Uterus (tissue), 2 donors: ENCODE measurements at regions not wholly inside any gene's neighbourhood (a gene's known extent, or its start where the extent isn't known, plus 50 kb on each side); places are given as distances from the start of the nearest gene placed in this dataset.

Experiments used
- CTCF ChIP-seq, 4 experiments: fragments of 200-600 bp in 2 of 4; fragments of 450-650 bp in 2 of 4; sonication (generic) in 2 of 4; IDR thresholded peaks; one replicate each; pipeline ENCODE4 v1.5.1; 2016 to 2019; ENCODE audit warnings: antibody characterized with exemption in 4 of 4, mild to moderate bottlenecking in 2 of 4, moderate library complexity in 1 of 4
- POLR2A ChIP-seq, 2 donors: fragments of 450-650 bp; IDR thresholded peaks; one replicate each; pipeline ENCODE4 v1.6.1; 2016; ENCODE audit warnings: antibody characterized with exemption in 2 of 2, mild to moderate bottlenecking in 1 of 2, moderate library complexity in 1 of 2

GRCh38 chr3:181637456-181637855 is 74.3 kb upstream of the SOX2 start:
- TF ChIP-seq CTCF (IDR thresholded peaks at IDR 0.05), result no peak
- no peak for TF ChIP-seq POLR2A (IDR thresholded peaks at IDR 0.05)
